SHP77 (cell line): ENCODE measurements at regions not wholly inside any gene's neighbourhood (a gene's known extent, or its start where the extent isn't known, plus 50 kb on each side); places are given as distances from the start of the nearest gene placed in this dataset.
"Not testable (repeated sequence)": the region's sequence is repeated elsewhere in the genome, so short reads cannot be mapped to it uniquely, and the experiment has no call there.

Experiments
- DNase-seq, 2 experiments: peaks; one replicate each; lab custom pipeline; 2025; lab: John Stamatoyannopoulos, UW

- no peak for DNase-seq
Observed at GRCh38 chr14:52202151-52202550, 65.3 kb upstream of the PTGDR start.

- no peak for DNase-seq
Observed at GRCh38 chr14:52190337-52190931, 77.1 kb upstream of the PTGDR start.

- DNase-seq = no peak
Observed at GRCh38 chr14:52189325-52189724, 78.2 kb upstream of the PTGDR start.

- no peak for DNase-seq
Observed at GRCh38 chr14:52188381-52188780, 79.1 kb upstream of the PTGDR start.

GRCh38 chr14:52185178-52185577 is 82.3 kb upstream of the PTGDR start:
- no peak for DNase-seq

- no peak for DNase-seq
Observed at GRCh38 chr14:52182853-52183252, 84.6 kb upstream of the PTGDR start.

GRCh38 chr14:52179141-52179790 is 88.2 kb upstream of the PTGDR start:
- DNase-seq = no peak

- no peak for DNase-seq
Observed at GRCh38 chr14:52175982-52176502, 91.5 kb upstream of the PTGDR start.

GRCh38 chr14:52171932-52172331 is 95.6 kb upstream of the PTGDR start:
- not testable (repeated sequence) for DNase-seq

GRCh38 chr14:52166822-52167221 is 98.0 kb upstream of the NID2 start:
- no peak for DNase-seq

GRCh38 chr14:52155651-52156213 is 86.9 kb upstream of the NID2 start:
- DNase-seq = no peak

GRCh38 chr14:52154992-52155650 is 86.3 kb upstream of the NID2 start:
- DNase-seq = no peak

GRCh38 chr14:52153939-52154338 is 85.1 kb upstream of the NID2 start:
- peak in 1 of 2 experiments; percentile 3 for DNase-seq

- DNase-seq = peak; percentile 25 to 28
Observed at GRCh38 chr14:52150162-52150561, 81.3 kb upstream of the NID2 start.

GRCh38 chr14:52148371-52148770 is 79.5 kb upstream of the NID2 start:
- DNase-seq = no peak

GRCh38 chr14:52146504-52146903 is 77.6 kb upstream of the NID2 start:
- DNase-seq = no peak

- not testable (repeated sequence) for DNase-seq
Observed at GRCh38 chr14:52144099-52144498, 75.2 kb upstream of the NID2 start.

- no peak for DNase-seq
Observed at GRCh38 chr14:52142504-52142903, 73.6 kb upstream of the NID2 start.

GRCh38 chr14:52131640-52132320 is 62.9 kb upstream of the NID2 start:
- peak; percentile 85 to 88 for DNase-seq

GRCh38 chr14:52129721-52130120 is 60.9 kb upstream of the NID2 start:
- no peak for DNase-seq

GRCh38 chr14:52125885-52126284 is 57.0 kb upstream of the NID2 start:
- DNase-seq = no peak
